NOMO-1 treated with dmso at 0.1 percent for 144 hours (cell line): ENCODE measurements at regions not wholly inside any gene's neighbourhood (a gene's known extent, or its start where the extent isn't known, plus 50 kb on each side); places are given as distances from the start of the nearest gene placed in this dataset.
"Not testable (repeated sequence)": the region's sequence is repeated elsewhere in the genome, so short reads cannot be mapped to it uniquely, and the experiment has no call there.

Source experiments
- DNase-seq: peaks from one replicate; lab custom pipeline; 2025; ENCODE audit not compliant: unreplicated experiment; lab: John Stamatoyannopoulos, UW

DNA sequence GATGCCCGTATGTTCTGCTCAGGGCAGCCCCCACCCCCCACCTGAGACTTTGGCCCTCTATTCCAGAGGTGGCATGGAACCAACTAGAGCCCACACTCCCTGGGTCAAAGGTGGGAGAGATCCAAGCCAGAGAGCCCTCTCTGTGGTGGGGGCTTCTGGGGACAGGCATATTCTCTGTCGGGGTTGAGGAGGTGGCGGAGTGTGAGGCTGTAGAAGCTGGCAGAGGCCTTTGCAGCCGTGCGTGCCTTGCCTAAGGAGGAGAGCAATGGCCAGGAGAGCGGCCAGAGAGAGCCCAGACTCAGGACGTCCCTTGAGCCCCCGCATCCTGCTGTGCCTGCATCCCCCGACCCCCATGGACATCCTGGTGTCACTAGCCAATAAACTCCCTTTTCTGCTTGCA lies 79.2 kb upstream of the HPCAL1 start:
- DNase-seq = no peak

DNA sequence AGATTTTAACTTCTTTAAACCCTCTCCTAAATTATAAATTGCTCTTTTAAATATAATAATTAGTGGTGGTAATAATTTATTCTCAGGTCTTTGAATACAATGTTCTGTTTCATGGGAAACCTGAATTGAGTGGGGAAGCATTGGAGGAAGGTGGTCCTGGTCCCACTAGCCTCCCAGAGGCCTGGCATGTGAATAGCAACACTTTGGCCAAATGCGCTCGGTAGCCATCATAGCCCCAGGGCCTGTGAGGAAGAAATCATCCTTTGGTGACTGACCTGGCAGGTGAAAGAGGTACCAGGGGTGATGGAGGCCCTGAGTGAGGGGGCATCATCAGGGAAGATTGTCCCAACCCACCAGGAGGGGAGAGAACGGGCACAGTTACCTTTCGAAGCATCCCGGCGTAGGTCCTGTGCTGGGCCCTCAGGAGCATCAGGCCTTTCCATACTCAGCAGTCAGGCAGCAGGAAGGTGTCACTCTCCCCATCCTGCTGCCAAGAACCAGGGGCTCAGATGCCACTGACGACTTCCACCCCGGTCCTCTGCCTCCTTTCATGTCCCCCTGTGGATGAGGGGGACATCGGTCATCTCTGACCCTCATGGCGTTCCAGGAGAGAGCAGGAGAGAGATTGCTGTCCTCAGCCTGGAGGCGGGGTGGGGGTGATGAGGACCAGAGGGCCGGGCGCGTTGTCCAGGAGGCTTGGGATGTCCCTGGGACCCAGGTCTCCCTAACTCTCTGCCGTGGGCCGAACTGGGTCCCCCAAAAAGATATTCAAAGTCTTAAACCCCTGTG lies 78.6 kb upstream of the HPCAL1 start:
- no peak for DNase-seq

DNA sequence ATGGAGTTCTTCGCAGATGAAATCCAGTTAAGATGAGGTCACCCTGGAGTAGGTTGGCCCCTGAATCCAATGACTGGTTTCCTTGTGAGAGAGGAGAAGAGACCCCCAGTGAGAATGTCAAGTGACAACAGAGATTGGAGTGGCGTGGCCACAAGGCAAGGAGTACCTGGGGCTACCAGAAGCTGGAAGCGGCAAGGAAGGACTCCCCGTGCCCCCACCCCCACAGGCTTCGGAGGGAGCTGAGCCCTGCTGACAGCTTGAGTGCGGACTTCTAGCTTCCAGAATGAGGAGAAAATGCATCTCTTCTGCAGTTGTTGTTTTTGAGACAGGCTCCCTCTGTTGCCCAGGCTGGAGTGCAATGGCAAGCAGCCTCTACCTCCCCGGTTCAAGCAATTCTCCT lies 78.0 kb upstream of the HPCAL1 start:
- no peak for DNase-seq

DNA sequence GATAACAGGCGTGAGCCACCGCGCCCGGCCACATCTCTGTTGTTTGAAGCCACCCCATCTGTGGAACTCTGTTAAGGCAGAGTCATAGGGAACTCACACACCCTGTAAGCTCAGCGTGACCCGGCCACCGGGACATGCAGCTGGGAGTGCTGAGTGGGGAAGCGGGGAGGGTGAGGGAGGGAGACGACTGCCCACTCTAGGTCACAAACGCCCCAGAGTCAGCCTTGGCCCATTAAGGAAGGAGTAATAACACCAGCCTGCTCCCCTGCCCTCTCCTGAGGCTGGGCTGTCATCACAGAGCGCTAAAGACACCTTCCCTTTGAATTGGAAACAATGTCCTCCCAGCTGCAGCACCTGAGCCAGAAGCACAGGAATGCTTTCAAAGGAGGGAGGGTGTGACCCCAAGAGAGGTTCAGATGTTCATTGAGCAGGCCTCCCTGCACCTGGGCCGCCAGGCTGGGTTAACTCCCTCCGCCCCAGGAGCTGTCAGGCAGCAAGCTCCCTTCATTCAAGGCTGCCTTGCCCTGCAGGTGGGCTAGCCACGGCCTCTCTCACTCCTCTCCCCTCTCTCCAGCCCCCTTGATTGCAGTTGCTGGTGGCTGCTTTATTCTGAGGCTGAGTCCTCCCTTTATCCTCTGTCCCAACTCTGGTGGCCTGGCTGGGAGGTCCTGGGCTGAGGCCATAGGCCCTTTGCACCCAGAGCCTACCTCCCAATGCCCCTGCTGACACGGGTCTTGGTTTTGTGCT lies 77.2 kb upstream of the HPCAL1 start:
- DNase-seq = no peak

DNA sequence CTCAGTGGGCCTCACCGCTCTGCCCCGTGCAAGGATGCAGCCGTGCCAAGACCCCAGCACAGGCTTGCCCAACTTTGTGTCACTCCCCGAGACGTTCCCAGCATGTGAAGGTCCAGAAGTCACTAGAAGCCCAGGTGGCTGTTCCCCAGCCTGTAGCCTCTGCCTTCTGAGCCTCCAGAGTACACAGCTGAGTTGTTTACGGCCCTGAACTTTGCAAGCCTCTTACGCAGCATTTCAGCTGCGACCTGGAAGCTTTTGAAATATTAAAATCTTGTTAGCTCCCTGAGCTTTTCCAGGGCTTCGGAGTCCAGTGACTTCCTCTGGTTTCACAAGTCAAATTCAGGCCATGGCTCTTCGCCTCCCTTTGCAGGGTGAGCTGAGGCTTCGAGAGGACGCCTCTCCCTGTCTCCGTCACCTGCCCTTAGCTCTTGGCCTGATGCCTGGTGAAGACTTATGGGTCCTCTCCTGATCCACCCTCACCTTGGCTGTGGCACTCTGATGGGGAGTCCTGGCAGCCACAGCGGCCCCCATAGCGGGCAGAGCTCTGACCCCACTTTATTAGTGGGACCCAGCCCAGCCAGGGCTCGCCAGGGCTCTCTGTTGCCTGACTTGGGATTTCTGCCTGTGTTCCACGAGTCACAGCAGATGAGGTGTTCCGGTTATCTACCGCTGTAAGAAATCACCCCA lies 76.5 kb upstream of the HPCAL1 start:
- DNase-seq = no peak

DNA sequence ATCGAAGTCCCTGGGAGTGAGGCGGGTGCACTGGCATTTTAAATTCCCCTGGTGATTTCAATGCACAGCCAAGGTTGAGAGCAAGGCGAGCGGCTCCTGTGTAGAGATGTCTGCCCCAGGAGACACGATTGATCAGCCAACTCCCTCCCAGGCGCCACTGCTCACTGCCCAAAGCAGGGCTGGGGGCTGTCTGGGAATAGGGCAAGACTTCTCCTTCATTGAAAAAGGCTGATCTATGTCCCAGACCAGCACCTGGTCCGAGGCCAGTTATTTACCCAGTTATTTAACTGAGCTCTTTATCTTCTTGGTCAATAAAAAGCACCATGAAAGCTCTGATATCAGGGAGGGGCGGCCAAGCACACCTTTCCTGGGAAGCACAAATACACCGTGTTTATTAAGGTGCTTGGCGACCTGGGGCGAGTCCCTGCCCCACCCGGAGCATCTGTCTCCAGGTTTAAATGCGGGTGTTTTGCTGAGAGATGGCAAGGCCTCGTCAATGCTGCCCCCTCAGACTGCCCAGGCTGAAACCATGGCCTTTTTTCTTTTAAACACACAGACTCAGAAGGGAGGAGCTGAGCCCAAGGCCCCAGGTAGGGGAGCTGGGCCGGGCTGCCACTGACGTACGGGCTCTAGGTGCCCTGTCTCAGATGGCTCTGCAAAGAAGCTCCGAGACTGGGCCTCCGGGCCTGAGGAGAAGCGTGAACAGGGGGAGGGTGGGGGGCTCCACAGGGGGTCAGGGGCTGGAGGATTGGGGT lies 73.9 kb upstream of the HPCAL1 start:
- no peak for DNase-seq

DNA sequence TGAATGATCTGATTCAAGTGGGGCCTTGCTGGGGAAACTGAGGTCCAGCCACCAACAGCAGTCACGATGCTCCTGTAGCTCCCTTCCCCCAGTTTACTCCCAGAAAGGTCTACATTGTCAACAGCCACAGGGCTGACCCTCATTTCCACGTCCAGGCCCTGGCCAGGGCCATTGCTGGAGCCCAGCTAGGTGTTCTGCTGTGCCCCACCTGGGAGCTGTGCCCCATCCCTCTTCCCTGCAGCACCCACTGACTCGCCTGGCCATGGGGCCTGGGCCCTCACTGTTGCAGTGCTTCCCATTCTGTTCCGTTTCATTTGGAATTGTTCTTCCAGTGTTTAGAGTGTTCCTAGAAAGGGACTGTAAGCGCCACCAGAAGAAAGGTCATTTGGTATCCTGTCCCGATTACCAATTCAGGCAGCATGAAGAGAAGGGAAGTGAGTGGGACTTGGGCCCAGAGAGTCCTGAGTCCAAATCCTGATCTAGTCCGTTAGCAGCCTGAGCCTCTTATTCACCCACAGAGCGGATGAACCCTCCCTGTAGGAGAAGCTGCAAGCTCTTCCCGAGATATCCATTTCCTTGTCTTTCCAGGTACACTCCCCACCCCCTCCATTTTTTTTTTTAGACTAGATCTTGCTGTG lies 73.1 kb upstream of the HPCAL1 start:
- no peak for DNase-seq

DNA sequence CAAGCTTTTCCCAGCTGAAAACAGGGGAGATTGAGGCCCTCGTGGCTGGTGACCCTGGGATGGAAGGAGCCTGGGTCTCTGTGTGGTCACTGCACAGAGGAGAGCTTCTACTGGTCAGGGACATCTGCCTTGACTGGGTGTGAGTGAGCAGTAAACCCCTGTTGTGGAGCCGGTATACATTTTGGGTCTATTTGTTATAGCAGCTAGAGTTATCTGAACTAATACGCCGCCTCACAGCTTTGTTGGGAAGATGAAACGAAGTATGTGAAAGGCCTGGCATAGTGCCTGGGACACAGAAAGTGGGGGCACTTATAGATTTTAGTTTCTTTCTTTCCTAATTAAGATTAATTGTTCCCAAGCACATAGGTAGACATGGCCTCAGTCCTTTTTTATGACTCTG lies 72.2 kb upstream of the HPCAL1 start:
- DNase-seq = no peak

DNA sequence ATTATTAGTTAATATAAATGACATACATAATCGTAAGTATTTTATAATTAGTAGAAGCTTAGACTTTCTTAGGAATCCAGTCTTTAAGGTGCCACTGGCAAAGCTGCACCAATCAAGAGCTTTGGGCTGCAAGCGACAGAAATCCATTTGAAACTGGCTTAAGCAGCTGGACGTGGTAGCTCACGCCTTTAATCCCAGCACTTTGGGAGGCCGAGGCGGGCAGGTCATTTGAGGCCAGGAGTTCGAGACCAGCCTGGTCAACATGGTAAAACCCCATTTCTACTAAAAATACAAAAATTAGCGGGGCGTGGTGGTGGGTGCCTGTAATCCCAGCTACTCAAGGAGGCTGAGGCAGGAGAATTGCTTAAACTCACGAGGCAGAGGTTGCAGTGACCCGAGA lies 71.8 kb upstream of the HPCAL1 start:
- DNase-seq = not testable (repeated sequence)

DNA sequence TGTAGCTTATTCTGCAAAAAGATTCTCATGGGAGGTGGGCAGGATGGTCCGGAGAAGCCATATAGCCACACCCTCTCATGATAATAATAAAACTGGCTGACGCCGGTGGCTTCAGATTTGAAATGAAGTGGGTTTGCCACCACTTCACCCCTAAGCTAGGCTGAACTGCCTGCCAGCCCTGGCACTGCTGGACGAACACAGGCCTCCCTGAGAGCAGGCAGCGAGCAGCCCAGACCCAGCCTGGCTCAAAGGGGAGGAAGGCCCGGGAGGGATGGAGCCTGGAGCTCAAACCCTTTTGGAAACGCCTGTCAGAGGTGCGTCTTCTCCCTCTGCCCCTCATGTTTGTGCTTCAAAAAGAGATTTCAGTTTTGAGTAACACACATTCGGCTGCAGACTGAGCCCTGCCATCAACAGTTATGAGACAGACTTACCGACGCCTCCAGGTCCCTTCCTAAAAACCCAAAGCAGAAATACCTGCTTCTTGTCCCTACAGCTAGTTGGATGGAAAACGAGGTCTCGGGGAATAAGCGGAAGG lies 71.1 kb upstream of the HPCAL1 start:
- DNase-seq = no peak

DNA sequence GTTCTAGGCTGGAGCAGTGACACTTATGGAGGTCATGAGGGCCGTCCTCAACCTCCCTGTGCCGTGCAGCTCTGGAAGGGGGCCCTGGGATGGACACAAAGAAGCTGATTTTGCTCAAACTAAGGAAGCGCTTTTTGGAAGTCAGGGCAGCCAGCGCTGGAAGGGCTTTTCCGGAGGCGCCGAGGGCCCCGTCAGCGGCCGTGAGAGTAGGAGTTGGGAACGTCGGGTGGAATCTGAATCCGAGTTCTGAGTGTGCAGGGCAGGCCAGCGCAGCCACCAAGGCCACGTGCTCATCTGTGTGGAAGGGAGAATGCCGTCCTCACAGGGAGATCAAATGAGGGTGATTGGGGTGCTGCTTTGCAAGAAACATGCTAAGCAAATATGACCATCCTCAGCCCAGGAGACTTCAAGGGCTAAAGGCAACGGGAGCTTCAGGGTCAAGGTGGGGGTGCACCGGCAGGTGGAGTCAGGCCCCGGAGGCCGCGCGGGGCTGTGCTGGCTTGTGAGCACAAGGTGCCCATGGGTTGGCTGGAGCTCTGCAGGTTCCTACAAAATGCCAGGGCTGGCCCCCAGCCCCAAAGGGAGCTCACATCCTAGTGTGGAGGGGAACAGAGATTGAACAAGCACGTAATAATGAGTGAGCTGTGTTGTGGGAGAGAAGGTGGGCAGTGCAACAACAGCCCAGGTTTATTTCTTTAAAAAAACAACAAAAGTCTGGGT lies 70.4 kb upstream of the HPCAL1 start:
- no peak for DNase-seq

DNA sequence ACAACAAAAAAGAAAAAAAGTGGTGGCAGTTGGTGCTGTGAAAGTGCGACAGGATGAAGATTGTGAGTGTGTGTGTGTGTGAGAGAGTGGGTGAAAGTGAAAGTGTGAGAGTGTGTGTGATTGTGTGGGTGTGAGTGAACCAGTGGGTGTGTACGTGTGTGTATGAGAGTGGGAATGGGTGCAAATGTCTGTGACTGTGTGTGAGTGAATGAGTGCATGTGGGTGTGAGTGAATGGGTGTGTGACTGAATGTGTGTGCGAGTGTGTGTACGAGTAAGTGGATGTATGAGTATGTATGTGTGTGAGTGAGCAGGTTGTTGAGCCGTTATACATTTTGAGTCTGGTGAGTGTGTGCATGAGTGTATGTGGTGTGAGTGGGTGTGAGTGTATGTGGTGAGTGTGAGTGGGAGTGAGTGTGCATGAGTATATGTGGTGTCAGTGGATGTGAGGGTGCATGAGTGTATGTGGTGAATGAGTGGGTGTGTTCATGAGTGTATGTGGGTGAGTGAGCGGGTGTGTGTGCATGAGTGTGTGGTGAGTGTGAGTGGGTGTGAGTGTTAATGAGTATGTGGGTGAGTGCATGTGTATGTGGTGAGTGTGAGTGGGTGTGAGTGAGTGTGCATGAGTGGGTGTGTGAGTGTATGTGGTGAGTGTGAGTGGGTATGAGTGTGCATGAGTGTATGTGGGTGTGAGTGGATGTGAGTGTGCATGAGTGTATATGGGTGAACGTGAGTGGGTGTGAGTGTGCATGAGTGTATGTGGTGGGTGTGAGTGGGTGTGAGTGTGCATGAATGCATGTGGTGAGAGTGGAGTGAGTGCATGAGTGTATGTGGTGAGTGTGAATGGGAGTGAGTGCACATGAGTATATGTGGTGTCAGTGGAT lies 69.3 kb upstream of the HPCAL1 start:
- DNase-seq = no peak

DNA sequence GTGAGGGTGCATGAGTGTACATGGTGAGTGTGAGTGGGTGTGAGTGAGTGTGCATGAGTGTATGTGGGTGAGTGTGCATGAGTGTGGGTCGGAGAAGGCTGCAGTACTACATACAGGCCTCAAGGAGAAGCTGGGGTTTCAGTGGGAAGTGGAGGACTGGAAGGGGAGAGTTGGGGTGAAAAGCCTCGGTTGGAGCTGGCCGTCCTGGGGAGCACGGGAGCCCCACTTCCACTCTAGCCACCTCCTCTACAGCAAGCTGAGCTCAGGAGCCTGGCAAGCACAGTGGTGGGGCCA lies 68.7 kb upstream of the HPCAL1 start:
- no peak for DNase-seq

DNA sequence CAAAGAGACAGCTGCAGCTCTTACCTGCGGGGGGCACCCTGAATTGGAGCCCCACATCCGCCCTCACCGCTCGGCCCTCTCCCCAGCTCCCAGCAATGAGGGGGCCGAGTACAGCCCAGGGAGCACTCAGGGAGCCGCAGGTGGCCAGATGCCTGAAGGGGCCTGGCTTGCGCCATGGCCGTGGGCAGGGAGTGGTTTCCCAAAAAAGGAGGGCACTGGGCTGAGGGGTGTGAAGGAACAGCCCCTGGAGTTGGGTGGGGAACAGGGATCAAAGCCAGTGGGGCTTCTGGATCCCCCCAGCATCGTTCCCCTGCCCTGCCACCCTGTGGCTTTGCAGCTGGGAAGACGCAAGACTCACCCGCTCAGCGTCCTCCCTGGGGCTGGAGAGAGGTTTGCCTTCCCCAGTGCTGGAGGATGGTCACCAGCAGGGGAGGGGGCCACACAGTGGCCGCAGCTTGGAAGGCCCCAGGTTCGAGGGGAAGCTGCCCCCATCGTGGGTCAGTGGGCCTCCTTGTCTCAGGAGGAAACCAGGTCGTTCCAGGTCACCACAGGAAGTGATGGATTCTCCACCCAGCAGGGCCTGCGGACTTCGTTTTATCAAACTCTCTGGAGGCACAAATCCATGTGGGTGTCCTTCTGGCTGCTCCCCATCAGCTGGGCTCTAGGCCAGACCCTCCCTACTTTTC lies 68.2 kb upstream of the HPCAL1 start:
- no peak for DNase-seq

DNA sequence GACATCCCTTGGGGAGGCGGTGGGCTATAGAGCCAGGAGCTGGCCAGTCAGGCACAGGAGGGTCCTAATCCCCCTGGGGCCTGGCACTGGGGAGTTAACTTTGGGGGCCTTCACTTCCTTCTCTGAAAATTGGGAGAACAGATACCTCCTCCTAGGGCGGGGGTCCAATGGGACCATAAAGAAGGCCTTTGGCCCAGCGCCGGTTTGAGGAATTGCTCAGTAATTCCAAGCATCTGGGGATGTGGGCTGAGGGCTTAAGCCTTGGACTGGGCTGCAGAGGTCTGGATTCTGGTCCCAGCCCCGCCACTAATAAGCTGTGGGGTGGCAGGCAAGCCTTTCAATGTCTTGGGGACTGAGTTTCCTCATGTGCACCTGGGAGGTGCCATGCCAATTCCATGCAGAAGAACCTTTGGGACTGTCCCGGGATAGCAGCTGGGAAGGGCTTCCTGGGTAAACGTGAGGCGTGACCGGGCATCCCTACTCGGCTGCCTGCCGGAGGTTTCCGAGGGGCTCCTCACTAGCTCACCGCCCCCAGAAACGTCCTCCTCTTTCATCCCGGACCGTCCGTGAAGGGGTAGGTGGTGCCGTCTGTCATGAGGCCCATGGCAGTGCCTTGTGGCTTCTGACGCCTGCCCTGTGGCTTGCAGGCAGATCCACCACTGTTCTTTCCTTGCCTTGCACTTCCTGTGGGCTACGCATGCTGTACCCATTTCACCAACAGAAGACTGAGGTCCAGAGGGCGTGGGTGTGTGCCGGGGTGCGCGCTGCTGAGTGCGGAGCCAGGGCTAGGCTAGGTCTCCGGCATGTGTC lies 67.4 kb upstream of the HPCAL1 start:
- DNase-seq = no peak

DNA sequence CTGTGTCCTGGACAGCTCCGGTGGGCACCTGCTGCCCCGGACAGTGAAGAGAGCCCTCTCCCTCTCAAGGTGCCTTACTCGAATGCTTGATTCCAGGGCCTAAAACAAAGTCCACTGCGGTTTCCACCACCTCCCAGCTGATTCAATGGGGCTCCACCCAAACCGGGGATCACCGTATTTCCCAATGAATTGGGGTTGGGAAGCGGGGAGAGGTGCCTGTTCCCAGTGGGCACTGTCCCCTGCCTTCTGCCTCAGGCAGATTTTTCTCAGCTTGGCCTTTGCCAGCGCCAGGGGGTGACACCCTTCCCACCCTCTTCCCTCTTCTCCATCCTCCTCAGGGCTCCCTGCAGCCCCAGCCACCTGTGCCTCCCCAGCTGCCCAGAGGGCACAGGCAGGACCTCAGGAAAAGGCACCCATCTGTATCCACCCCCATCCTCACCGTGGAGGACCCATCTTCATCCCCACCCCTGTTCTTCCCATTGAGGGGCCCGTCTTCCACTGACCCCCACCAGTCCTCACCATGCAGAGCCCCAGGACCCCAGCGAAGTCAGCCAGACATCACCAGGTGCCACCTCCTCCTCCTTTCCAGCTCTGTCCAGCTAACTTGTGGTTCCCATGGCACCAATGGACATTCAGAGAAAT lies 66.7 kb upstream of the HPCAL1 start:
- DNase-seq = no peak
